ENCODE measurements at regions not wholly inside any gene's neighbourhood (a gene's known extent, or its start where the extent isn't known, plus 50 kb on each side); places are given as distances from the start of the nearest gene placed in this dataset.

GRCh38 chr2:34892256-34892655 lies 1293.2 kb upstream of the FAM98A start:
- H3K27ac ChIP-seq, result no peak overlapping the region
- no peaks in the 10 kb centered on the region for H3K36me3 ChIP-seq
- H3K4me1 ChIP-seq (ENCODE audit: low read depth), result peaks cover 7% of the 10 kb centered on the region
- no peak overlapping the region for H3K4me3 ChIP-seq
- no peak for TF ChIP-seq CTCF (IDR thresholded peaks at IDR 0.05; ENCODE audit: low read depth, low read length)
- no peak for DNase-seq (ENCODE audit: low read depth in 1 of 2, low spot score in 1 of 2)
- H3K27me3 ChIP-seq, result no peaks in the 10 kb centered on the region
- no peaks in the 10 kb centered on the region for H3K9me3 ChIP-seq (ENCODE audit: low read depth)

DNA sequence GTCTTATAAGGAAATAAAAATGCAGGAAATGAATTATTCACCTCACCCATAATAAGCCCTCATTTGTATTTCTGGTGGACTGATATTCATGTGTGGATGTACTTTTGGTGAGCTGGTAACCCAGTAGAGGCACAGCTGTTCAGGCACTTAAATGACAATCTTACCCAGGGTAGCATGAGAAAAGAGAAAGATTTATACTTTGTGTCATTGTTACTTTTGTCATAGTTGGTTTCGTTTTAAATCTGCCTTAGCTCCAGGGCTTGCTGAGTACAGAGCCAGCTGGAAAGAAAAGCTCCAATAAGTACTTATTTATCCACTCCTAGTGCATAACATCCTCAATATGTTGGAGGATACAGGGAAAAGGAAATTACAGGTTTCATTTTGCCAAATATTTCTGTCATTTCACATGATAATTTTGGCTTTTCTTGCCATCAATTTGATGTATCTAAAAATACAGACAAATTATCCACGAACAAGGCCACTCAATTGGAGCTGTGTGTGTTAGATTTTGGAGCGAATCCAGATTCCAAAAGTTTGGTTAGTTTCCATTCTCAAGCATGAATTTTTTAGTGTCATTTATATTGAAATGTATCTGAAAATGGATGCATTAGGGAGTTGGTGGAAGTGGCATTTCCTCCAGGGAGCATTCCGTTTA lies 1276.1 kb upstream of the FAM98A start:
- H3K36me3 ChIP-seq, result no peaks in the 10 kb centered on the region
- H3K27ac ChIP-seq, result no peak overlapping the region
- no peak overlapping the region for H3K4me3 ChIP-seq
- H3K9me3 ChIP-seq (ENCODE audit: low read depth), result no peaks in the 10 kb centered on the region
- no peak for DNase-seq (ENCODE audit: low read depth in 1 of 2, low spot score in 1 of 2)
- H3K4me1 ChIP-seq (ENCODE audit: low read depth), result no peaks in the 10 kb centered on the region
- H3K27me3 ChIP-seq, result no peaks in the 10 kb centered on the region
- TF ChIP-seq CTCF (IDR thresholded peaks at IDR 0.05; ENCODE audit: low read depth, low read length), result no peak

DNA sequence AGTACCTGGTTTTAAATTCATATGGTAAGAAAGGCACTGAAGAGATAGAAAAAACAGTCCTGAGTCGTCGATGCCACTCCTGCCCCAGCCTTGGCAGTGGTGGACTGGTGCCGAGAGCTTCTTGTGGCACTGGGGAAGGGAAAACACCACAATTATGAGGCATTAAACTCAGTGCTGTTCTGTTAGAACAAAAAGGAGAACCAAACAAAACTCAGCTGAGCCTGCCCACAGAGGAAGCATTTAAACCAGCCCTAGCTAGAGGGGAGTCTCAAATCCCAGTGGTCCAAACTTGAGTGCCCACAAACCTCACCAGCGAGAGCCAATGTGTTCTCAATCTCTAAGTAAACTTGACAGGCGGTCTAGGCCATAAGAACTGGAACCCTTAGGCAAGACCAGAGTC lies 1254.5 kb upstream of the FAM98A start:
- no peak for TF ChIP-seq CTCF (IDR thresholded peaks at IDR 0.05; ENCODE audit: low read depth, low read length)
- Histone ChIP-seq H3K36me3 (no peaks in the 10 kb centered on the region), H3K4me3 (no peak overlapping the region), H3K27me3 (no peaks in the 10 kb centered on the region), H3K4me1 (ENCODE audit: low read depth) (no peaks in the 10 kb centered on the region), H3K9me3 (ENCODE audit: low read depth) (no peaks in the 10 kb centered on the region), H3K27ac (no peak overlapping the region)
- DNase-seq (ENCODE audit: low read depth in 1 of 2, low spot score in 1 of 2), result no peak

- Histone ChIP-seq H3K4me1 (ENCODE audit: low read depth) (no peaks in the 10 kb centered on the region), H3K27me3 (no peaks in the 10 kb centered on the region), H3K9me3 (ENCODE audit: low read depth) (no peaks in the 10 kb centered on the region), H3K36me3 (no peaks in the 10 kb centered on the region), H3K4me3 (no peak overlapping the region), H3K27ac (no peak overlapping the region)
- DNase-seq (ENCODE audit: low read depth in 1 of 2, low spot score in 1 of 2), result no peak
- TF ChIP-seq CTCF (IDR thresholded peaks at IDR 0.05; ENCODE audit: low read depth, low read length), result no peak
Observed at GRCh38 chr2:34851804-34852203, 1252.7 kb upstream of the FAM98A start.

DNA sequence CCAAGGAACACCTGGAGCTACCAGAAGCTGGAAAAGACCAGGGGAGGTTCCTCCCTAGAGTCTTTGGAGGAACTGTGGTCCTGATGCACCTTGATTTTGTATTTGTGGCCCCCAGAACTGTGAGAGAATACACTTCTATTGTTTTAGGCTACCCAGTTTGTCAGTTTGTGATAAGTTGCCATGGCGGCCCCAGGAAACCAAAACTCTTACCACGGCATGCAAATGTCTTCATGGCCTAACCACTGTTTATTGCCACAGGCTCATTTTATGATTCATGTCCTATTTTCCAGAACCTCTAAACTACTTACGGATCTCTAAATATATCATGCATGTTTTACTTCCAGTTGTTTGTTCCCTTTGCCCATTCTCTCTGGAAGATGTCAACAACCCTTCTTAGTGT lies 1250.7 kb upstream of the FAM98A start:
- TF ChIP-seq CTCF (IDR thresholded peaks at IDR 0.05; ENCODE audit: low read depth, low read length), result no peak
- Histone ChIP-seq H3K27ac (no peak overlapping the region), H3K36me3 (no peaks in the 10 kb centered on the region), H3K27me3 (no peaks in the 10 kb centered on the region), H3K9me3 (ENCODE audit: low read depth) (no peaks in the 10 kb centered on the region), H3K4me3 (no peak overlapping the region), H3K4me1 (ENCODE audit: low read depth) (no peaks in the 10 kb centered on the region)
- no peak for DNase-seq (ENCODE audit: low read depth in 1 of 2, low spot score in 1 of 2)
